ENCODE measurements at regions not wholly inside any gene's neighbourhood (a gene's known extent, or its start where the extent isn't known, plus 50 kb on each side); places are given as distances from the start of the nearest gene placed in this dataset.
"Not testable (repeated sequence)": the region's sequence is repeated elsewhere in the genome, so short reads cannot be mapped to it uniquely, and the experiment has no call there.

GRCh38 chr6:137804637-137805036 is 62.4 kb upstream of the TNFAIP3 start:
- DNase-seq (ENCODE audit: low spot score) = no peak

DNA sequence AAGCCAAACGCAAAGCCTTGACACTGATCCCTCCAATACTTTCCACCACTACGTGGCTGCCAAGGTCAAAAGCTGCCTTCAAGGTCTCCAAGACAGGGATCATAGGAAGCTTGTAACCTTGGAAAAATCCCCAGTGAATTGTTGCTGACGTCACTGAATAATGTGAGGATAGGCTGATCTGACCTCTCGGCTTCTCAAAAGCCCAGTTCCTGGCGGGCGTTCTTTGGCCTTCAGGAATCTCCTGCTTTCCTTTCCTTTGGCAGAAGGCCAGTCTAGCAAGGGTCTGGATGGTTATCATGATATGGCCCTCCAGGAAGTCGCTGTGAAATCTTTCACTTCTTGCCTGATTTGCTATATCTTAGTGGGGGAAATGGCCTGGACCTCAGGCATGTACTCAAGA is 61.4 kb upstream of the TNFAIP3 start:
- peak; percentile 50 for DNase-seq (ENCODE audit: low spot score)

DNA sequence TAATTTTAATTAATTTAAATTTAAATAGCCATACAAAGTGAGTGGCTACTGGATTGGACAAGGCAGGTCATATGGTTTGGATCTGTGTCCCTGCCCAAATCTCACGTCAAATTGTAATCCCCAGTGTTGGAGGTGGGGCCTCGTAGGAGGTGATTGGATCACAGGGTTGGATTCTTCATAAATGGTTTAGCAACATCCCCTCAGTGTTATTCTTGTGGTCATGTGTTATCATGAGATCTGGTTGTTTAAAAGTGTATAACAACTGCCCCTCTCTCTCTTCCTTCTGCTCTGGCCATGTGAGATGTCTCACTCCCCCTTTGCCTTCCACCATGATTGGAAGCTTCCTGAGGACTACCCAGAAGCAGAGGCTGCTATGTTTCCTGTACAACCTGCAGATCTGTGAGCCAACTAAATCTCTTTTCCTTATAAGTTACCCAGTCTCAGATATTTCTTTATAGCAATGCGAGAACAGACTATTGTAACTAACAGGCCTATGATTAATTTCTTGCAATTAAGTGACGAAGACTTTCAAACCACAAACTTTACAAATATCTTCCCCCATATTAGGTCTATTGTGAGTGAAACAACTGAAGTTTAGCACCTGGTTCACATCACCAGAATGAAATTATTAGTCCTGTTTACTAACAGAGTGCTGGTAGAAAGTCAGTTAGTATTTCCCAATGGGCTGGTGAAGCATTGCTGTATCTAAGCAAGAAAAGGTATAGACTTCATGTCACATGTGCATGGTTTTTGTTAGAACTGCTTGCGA is 60.0 kb upstream of the TNFAIP3 start:
- DNase-seq (ENCODE audit: low spot score) = no peak

- DNase-seq (ENCODE audit: low spot score) = peak; percentile 68
Measured at GRCh38 chr6:137808191-137808590, 58.9 kb upstream of the TNFAIP3 start.

DNA sequence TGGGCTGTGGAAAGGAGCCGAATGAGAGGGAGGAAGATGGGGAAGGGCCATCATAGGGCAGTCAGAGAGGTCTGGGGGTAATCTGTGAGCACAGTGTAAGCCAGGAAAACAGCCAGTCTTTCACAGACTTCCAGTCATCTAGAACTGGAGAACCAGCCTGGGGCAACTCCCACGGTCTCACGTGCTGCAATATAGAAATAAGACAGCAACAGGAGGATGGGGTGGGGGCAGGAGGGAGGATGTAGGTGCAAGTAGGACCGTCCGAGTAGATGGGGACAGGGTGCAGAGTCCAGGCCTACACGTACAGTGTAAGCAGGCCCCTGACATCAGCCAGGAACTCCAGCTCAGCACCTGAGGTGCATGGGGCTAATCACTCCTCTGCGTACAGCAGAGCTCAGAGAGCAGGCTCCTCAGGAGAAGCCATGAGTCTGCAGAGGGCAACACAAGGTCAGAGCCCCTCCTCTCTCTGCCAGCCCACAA is 58.2 kb upstream of the TNFAIP3 start:
- DNase-seq (ENCODE audit: low spot score) = no peak

DNA sequence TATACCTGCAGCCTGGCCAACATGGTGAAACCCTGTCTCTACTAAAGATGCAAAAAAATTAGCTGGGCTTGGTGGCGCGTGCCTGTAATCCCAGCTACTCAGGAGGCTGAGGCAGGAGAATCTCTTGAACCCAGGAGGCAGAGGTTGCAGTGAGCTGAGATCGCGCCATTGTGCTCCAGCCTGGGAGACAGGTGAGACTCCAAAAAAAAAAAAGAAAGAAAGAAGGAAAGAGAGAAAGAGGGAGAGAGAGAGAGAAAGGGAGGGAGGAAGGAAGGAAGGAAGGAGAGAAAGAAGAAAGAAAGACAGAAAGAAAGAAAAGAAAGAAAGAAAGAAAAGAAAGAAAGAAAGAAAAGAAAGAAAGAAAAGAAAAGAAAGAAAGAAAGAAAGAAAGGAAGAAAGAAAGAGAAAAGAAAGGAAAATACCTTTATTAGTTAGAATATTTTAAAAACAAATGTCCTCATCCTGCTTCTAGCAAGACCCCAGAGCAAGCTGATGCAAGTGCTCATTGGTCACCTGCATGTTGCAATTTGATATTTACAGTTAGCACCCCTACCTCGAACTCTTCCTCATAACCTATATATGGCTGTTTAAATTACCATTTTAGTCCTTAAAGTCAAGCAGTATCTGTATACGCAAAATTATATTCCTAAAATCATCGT is 57.0 kb upstream of the TNFAIP3 start:
- DNase-seq (ENCODE audit: low spot score) = not testable (repeated sequence)

DNA sequence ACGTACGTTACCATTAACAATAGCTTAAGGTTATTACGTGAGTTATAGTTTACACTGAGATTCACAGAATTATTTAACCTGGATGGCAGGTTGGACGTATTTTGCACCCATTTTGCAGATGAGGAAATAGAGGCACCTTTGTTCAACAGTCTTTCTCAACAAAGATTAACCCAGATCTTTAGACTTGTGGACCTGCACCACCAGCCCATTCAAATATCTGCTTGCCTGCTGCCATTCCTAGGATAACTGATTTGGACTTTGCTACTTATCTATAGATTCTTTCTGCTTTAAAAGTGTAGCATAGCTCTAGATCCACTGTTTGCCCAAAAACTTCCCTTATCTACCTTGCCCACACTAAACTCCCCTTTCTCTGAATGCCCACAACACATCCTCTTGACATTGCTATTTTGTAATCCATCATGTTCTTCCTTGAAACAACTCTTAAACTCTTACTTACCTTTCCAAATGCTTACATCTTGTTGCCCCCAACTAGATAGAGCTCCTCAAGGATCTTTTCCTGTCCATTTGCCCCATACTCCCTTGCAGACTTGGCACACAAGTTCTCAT is 56.4 kb upstream of the TNFAIP3 start:
- no peak for DNase-seq (ENCODE audit: low spot score)

GRCh38 chr6:137811121-137811915 is 55.7 kb upstream of the TNFAIP3 start:
- DNase-seq (ENCODE audit: low spot score) = peak; percentile 87

DNA sequence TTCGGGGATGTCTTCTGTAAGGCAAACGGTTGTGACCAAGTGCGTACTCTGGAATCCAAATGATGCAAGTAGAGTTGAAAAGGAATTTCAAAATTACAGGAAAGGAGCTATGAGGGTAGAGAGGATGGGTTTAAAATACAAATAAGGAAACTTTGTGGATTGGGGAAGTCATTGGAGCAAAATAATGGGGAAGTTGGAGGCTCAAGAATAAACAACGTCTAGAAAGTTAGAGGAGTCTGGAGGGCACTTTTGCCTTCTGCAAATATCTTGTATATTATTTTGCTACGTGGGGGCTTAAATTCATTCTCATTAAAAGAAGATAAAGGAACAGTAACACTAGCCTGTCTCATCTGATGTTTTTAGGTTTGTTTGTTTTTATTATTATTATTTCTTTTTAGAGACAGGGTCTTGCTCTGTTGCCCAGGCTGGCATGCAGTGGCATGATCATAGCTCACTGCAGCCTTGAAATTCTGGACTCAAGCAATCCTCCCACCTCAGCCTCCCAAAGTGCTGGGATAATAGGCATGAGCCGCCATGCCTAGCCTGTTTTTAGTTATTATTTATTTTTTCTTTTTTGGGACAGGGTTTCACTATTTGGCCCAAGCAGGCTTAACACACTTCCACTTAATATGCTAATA is 55.0 kb upstream of the TNFAIP3 start:
- no peak for DNase-seq (ENCODE audit: low spot score)

DNA sequence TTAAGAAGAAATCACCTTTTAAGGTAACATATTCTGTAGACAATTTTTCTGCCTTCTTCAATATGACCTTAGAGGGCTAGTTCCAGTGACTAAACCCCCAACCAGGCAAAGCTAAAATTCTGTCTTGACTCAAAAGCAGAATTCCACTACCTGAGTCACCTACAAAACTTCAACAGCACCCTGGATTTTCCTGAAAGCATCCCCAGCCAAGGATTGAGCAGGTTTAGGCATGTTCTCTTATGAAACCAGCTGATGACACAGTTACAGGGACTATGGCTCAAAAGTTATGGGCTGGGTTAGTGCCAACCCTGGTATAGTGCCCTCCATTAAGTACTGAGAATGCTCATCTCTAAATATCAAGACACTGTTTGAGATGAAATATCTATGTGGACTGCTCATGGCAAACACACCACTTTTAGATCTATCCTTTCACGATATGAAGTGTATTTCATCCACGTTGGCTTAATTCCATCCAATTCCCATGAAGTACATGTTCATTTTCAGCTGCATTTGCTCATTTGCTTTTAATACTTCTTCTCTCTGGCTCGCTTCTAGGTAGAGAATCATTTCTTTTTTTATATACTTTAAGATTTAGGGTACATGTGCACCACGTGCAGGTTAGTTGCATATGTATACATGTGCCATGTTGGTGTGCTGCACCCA is 53.6 kb upstream of the TNFAIP3 start:
- no peak for DNase-seq (ENCODE audit: low spot score)

- not testable (repeated sequence) for DNase-seq (ENCODE audit: low spot score)
Measured at GRCh38 chr6:137814030-137814429, 53.0 kb upstream of the TNFAIP3 start.

DNA sequence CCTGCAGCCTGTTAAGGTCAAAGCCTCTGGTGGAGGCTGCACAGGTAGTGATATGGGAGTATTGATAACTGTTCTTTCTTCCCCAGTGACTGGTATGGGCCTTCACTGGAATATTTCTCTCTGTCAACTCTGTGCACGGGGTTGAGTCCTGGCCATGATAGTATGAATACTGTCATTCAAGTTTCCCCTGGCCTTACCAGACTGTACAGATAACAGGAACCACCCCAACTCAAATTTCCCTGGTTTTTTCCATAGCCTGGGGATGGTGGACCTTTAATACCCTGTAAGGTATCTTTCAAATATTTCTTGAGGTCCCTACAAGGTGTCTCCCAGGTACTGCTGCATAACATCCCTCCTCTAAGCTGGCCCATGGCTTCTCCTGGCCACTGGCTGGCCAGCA is 51.4 kb upstream of the TNFAIP3 start:
- no peak for DNase-seq (ENCODE audit: low spot score)

DNA sequence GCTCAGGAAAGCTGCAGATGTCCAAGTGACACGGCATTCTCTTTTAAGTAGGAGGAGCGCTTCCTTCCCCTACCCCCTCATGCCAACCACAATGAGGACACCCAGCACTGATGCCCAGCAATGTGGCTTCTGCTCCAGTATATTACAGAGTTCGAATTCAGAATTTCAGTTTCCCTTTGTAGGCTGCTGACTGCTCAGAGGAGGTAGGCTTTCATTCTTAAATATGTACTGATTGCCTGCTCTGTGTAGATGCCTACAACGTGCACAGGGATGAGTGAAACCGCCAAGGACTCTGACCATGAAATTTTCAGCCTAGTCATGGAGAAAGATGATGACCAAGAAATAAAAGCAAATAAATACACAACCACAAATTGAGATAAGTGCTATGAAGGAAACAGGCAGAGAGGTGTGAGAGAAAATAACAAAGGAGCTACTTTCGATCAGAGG is 50.9 kb upstream of the TNFAIP3 start:
- no peak for DNase-seq (ENCODE audit: low spot score)

DNA sequence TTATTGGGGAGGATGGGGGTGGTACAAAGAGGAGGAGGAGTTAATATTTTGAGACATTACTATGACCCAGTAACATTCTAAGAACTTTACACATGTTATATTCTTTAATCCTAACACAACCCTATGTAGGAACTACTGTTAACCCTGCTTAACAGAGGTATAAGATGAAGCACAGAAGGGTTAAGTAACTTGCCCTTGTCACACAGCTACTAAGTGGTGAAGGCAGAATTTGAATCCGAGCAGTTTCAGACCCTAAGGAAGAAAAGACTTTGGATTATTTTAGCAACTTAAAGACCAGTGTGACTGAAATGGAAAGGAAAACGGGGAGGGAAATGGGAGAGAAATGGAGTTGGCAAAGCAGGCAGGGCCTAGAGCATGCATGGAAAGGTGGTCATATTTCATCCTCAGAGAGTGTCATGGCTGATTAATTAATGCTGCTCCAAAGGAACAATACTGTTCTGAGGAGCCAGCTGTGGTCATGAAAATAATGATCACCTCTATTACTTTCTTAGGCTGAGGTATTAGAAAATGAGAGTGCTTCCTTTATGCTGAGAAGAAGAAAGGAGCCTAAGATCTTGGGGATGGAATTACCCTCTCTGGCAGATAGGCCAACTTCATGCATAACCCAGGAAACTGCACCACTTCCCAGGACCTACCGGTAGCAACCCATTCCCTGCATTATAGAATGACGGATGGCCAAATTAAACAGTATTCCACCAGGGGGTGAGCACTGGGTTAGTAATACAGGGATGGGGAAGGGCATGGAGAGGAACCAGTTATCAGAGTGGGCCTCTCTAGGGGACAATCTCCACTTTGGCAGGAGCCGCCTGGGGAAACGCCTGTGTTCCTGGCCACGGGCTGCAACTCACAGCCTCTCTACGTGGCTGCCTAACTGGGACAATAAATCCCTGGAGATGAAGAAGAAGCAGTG is 50.1 kb upstream of the TNFAIP3 start:
- DNase-seq (ENCODE audit: low spot score) = no peak

Data from kidney capillary endothelial cell (primary cell).